Stimulated activated CD8-positive, alpha-beta memory T cell treated with anti-CD3 and anti-CD28 coated beads, Interleukin-2, amount 100 ng/mL, for 1 hour (primary cell): ENCODE measurements at regions not wholly inside any gene's neighbourhood (a gene's known extent, or its start where the extent isn't known, plus 50 kb on each side); places are given as distances from the start of the nearest gene placed in this dataset.
"Not testable (repeated sequence)": the region's sequence is repeated elsewhere in the genome, so short reads cannot be mapped to it uniquely, and the experiment has no call there.

Experiments used
- DNase-seq, 2 donors: peaks; one replicate each; pipeline ENCODE4 v3.0.0-alpha.2; 2020; ENCODE audit warnings: low read depth in 2 of 2

DNA sequence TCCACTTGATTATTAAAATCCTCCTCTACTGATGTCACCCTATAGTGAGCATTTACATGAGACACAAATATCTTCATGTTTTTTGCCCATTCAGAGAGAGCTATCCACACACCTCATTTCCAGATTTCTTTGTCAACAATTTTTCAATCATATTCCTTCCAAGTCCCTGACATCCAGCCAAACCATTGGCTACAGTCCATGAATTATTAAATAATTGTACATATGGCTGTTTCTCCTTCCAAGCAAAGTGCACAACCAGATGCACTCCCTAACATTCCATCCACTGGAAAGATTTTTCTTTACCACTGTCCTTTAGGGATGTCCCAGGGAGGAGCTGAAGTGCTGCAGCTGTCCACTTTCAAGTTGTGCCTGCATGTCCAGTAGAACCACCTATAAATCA, 328.0 kb upstream of the MDFIC2 start:
- no peak for DNase-seq

DNA sequence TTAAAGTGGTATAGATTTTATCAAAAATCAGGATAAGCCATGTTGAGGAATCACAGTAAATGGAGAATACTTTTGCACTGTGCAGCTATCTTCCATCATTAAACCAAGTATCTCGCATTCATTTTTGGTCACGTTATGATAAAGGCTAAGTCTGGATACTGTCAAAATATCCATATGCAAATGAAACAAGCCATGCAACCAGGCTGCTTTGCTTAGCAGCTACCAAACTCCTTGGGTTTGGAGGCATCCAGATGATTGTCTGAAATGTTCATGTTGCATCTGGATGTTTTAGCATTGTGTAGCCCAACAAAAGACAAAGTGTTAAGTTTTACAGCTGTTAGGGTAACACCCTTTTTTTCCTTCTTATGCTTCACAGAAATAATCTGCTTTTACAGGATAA, 322.9 kb upstream of the MDFIC2 start:
- no peak for DNase-seq

DNA sequence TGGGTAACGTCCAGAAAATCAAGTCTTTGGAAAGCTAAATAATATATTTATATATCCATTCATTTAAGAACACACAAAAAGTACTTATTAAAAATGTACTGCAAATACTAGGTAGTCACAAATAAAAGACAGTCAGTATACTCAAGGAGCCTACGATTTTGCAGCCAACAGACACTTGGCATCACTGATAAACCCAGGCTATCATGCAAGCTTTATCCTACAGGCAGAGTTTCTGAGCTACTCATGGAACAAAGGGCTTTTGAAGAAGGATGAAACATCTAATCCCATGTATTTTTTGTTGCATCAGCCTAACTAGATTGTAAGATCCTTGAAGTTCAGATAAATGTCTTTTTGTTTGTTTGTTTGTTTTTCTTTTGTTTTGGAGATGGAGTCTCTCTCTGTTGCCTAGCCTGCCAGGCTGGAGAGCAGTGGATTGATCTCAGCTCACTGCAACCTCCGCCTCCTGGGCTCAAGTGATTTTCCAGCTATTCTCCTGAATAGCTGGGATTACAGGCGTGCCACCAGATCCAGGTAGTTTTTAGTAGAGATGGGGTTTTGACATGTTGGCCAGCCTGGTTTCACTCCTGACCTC, 319.4 kb upstream of the MDFIC2 start:
- DNase-seq, result no peak

DNA sequence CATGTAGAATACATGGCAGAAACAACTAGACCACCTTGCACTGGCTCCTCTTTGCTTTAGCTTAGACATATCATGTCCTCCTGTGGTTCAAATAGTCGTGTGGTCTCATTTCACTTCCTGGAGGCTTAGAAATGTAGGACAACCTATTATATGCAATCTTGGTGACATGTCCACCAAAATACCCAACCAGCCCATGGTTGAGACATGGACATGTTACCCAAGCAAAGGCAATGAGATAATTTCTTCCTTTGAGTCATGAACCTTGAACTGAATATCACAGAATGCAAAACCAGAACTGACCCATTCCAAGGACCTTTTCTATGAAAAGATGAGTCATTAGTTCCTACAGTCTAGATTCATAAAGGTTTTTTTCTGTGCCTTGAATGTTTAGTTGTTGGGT, 309.0 kb upstream of the MDFIC2 start:
- no peak for DNase-seq

DNA sequence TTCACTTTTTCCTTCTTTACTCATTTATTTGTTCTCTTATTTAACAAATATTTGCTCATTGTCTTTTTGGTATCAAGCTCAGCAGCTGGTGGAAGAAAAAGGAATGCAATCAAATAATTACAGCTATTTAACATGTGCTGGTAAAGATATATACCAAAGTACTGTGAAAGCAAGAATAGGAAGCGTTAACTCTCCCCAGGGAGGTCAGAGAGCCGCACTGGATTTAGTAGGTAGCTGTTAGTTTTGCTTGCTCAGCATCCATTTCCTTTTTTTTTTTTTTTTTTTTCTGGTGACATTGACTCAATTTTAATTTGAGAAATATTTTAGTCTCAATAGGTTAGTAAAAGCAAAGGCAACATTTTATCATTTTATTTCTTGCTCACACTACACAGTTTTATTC, 308.5 kb upstream of the MDFIC2 start:
- no peak for DNase-seq

DNA sequence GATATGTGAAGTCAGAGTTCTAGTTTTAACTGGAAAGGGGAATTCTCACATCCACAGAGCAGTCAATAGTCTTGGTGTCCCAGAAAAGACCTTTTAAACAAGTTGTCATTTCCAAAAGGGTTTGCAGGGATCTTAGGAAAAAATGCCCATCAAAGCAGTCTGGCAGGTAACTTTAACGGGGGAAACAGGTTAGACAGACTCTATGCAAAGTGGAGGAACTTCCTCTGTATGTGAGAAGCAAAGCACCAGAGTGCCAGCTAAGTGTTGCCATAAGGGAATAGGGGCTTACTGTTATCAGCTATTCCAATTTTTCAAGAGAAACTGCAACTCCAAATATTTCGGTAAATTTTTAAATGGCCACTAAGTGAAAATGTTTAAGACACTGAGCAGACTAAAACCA, 307.9 kb upstream of the MDFIC2 start:
- DNase-seq, result no peak

DNA sequence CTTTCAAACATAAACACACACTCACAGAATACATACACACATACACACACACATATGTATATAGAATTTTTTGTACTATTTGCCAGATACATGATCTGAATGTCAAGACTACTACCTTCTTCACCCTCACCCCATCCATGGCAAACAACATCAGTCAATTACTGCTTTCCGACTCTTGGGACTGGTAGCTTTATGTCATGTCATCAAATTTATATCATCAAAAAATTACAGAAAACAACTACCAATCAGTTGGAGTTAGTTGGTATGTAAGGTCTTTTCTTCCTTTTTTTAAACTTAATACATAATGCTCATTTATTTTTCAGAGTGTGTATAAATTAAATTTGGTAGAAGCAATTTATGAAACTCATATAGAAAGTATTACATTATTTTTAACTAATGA, 305.7 kb upstream of the MDFIC2 start:
- DNase-seq, result no peak

DNA sequence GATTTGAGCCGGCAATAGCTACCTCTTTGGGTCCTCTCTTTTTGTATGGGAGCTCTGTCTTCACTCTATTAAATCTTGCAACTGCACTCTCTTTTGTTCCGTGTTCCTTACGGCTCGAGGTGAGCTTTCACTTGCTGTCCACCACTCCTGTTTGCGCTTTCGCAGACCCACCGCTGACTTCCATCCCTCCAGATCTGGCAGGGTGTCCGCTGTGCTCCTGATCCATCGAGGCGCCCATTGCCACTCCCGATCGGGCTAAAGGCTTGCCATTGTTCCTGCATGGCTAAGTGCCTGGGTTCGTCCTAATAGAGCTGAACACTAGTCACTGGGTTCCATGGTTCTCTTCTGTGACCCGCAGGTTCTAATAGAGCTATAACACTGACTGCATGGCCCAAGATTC, 304.9 kb upstream of the MDFIC2 start:
- DNase-seq, result not testable (repeated sequence)

DNA sequence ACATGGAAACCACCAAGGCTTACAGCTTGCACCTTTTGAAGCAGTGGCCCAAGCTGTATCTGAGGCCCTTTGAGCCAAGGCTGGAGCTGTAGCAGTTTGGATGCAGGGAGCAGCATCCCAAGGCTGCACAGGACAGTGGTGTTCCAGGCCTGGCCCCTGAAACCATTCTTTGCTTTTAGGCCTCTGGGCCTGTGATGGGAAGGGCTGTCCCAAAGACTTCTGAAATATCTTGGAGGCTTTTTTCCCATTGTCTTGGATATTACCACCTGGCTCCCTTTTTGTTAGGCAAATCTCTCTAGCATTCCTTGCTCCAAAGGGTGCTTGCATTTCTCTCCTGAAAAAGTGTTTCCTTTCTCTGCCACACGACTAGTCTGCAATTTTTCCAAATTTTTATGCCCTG, 302.8 kb upstream of the MDFIC2 start:
- no peak for DNase-seq

DNA sequence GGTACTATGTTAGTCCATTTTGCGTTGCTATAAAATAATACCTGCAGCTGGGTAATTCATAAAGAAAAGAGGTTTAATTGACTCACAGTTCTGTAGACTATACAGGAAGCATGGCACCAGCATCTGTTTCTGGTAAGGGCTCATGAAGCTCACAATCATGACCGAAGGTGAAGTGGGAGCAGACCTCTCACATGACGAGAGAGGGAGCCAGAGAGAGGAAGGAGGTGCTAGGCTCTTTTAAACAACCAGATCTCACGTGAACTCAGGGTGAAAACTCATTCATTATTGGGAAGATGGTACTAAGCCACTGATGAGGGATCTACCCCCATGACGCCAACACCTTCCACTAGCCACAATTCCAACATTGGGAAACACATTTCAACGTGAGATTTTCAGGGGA, 301.7 kb upstream of the MDFIC2 start:
- DNase-seq, result no peak

DNA sequence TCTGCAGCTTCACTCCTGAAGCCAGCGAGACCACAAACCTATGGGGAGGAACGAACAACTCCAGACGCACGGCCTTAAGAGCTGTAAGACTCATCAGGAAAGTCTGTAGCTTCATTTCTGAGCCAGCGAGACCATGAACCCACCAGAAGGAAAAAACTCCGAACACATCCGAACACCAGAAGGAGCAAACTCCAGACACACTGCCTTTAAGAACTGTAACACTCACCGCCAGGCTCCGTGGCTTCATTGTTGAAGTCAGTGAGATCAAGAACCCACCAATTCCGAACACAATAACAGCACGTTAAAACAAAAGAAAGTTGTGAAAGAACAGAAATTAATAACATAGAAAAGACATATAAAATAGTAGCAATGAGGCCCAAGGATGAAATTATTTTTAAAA, 300.5 kb upstream of the MDFIC2 start:
- DNase-seq, result no peak

DNA sequence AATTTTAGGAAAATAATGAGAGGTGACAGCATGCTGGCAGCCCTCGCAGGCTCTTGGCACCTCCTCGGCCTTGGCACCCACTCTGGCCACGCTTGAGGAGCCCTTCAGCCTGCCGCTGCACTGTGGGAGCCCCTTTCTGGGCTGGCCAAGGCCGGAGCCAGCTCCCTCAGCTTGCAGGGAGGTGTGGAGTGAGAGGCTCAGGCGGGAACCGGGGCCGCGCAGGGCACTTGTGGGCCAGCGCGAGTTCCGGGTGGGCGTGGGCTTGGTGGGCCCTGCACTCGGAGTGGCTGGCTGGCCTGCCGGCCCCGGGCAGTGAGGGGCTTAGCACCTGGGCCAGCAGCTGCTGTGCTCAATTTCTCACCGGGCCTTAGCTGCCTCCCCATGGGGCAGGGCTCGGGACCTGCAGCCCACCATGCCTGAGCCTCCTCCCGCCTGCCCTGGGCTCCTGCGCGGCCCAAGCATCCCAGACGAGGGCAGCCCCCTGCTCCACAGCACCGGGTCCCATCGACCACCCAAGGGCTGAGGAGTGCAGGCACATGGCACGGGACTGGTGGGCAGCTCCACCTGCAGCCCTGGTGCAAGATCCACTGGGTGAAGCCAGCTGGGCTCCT, 299.3 kb upstream of the MDFIC2 start:
- not testable (repeated sequence) for DNase-seq

DNA sequence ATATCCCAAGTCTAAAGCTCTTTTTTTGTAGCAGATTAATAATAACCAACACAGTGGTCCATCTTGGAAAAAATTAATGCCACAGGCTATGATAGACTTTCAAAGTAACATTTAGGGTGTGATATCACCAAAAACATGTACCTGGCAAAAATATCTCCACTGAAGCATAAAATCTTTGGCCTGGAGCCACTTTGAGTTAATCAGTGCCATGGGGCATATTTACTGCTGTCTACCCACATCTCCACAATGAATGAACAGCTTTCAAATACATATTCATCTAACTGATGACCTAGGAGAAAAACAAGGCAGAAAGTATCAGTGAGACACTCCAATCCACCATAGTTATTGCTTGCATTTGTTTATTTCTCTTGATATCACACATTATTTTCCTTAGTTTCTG, 296.0 kb upstream of the MDFIC2 start:
- DNase-seq, result no peak

DNA sequence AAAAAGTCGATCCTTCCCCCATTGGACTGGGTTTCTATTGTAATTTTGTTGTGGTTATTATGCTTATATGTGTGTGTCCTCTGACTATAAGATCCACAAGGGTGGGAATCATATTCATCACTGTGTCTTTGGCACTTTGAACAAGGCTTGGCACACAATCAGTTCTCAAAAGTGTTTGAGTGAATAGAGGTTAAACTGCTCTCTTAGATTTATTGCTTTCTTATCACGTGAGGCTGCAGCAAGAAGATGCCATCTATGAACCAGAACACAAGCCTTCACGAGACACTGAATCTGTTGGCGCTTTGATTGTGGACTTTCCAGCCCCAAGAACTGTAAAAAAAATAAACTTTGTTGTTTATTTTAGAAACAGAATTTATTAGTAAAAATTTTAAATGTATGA, 295.0 kb upstream of the MDFIC2 start:
- no peak for DNase-seq

DNA sequence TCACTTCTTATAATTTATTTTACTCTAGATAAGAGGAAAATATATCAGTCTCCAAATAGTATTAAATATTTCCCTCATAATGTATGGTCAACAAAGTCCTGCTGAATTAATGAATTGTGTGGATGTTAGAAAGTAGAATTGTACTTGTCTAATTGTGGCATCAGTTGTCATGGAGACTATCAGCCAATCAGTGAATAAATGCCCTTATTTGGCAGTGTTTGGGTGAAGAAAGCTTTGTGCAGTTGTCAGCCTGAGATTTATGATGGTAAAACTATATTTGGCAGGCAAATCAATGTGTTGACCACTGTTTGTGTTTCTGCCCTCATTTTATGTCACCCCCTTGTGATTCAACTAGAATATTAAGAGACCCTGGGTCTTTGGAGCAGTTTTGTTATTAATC, 293.6 kb upstream of the MDFIC2 start:
- no peak for DNase-seq

DNA sequence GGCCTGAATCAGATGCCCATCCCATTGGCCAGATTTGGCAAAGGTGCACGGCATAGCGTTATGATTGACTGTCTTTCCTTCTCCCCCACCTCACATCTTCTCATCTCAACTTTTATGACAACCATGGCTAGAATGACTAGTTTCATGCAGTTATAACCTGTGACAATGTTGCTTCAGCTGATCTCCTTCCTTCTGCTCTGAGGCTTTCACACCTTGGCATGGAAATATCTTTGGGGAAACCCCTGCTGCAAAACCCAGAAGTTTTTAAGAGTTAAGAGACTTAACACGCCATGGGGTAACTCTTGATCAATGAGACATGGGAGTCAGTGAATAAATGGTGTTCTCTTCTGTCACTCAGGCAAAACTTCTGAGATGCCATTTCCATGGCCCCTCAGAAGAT, 290.7 kb upstream of the MDFIC2 start:
- no peak for DNase-seq

DNA sequence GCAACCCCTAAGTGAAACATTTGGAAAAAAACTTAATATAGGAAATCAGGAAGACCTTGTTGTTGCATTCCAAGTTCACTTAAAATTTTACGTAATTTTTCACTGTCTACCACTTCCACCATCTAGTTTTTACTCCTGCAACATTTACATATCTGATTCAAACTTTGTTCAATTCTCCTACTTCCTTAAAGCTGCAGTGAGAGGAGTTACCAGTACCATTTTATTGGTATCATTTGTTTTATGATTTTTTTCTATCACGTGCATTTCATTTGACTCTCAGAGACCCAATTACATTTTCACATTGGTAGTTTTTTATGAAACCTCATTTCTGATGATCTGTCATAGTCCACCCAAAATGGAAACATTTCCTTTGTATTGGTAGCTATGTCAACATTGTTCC, 284.9 kb upstream of the MDFIC2 start:
- no peak for DNase-seq

DNA sequence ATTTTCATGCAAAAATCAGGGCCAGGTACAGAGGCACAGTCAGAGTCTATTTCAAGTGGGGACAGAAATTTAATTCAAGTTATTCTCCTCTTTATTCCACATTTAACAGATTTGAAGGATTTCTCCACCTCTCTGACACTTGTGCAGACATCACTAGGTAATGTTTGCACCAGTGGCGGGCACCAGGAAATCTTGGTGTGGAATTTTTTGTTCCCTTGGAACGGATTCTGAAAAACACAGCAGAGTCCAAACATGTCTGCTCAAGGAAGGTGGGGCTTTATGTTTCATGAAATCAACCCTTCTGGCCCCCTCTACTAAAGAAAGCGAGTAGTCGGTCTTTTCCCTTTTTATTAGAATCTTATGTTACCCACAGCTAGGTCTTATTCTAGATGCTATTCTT, 271.2 kb upstream of the MDFIC2 start:
- no peak for DNase-seq

DNA sequence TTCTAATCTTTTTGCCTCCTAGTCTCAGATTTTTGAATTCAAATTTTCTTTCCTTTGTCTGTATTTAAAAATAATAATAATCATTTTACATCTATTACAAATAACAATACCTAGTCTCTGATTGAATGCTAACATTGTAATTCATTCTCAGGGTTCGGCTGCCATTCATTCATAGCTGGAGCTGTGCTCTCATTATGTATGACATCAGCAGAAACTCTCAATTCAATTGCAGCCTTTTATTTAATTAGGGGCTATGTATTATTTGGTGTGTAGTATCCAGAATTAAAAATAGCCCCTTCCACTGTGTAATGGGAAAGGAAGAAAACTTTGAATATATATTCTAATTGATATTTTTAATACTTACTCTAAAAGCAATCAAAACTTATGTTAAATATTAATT, 270.4 kb upstream of the MDFIC2 start:
- DNase-seq, result no peak

DNA sequence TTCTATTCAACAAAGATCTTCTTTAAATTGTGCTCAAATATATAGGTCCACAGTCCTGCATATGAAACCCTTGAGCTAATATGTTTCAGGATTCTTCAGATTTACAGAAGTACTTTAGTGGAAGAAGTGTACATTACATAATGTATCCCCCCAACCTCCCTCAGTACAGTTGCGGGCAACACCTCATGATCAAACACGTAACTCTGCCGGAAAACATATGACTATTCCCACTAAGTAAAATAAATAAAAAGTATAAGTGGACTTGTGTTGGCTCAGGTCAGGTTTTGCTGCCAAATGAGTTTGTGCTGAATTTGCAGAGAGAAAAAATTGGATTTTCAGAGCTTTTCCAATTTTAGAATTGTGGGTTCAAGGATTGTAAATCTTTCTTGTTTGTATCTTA, 267.6 kb upstream of the MDFIC2 start:
- no peak for DNase-seq

DNA sequence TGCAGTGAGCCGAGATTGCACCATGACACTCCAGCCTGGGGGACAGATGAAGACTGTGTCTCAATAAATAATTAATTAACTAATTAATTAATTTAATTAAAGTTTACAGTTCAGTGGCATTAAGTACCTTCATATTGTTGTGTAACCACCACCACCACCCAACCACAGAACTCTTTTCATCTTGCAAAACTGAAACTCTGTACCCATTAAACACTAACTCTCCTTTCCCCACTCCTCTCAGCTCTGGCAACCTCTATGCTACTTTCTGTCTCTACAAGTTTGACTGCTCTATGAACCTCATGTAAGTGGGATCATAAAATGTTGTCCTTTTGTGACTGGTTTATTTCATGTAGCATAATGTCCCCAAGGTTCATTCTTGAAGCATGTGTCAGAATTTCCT, 259.3 kb upstream of the MDFIC2 start:
- no peak for DNase-seq

DNA sequence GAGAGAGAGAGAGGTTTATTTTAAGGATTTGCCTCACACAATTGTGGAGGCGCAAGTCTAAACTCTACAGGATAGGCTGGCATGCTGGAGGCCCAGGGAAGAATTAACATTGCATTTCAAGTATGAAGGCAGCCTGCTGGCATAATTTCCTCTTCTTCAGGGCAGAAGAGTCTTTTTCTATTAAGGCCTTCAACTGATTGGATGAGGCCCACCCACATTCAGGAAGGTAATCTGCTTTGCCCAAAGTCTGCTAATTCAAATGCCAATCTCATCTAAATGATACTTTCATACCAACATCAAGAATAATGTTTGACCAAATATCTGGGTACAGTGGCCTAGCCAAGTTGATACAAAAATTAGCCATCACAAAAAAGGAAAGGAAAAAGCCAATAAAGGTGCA, 258.1 kb upstream of the MDFIC2 start:
- no peak for DNase-seq

DNA sequence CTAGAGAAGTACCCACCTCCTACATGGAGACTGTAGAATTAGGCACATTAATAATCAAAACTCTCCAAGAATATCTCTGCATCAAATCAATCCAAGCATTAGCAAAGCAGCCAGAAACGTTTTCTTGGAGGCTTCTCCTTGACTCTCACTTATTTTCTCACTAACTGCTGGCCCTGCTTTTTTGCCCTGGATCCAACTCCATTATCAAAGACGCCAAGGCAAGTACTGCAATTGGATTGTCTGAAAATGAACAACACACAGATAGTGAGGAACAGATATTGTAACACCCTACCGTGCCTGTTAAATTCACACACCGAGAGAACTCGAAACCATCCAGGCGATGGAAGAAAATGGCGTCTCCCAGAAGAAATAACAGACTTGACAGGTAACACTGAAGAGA, 256.2 kb upstream of the MDFIC2 start:
- no peak for DNase-seq

DNA sequence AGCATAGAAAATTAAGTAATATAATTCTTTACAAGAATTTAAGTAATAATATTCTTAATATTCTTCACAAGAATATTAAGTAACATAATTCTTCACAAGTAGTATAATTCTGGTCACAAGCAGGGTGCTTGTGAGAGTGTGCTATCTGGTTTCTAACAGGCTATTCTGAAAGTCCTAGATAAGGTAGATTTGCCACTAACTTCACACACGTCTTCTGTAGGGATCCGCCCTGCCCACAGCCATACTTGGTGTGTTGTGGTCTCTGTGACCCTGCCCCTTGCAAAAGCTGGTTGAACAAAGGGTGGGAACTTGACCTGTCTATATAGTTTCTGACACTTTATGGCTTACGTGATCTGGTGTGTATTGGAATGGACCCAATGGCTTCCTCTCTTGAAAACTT, 253.4 kb upstream of the MDFIC2 start:
- no peak for DNase-seq
